AG09309 (cell line): ENCODE measurements at regions not wholly inside any gene's neighbourhood (a gene's known extent, or its start where the extent isn't known, plus 50 kb on each side); places are given as distances from the start of the nearest gene placed in this dataset.

Source experiments
- DNase-seq: peaks from one replicate; pipeline ENCODE4 v3.0.0-alpha.2; 2010; ENCODE audit warnings: low read depth
- H3K4me3 ChIP-seq: 2 replicates; pipeline ENCODE4 v1.5.1; 2011; ENCODE audit warnings: mild to moderate bottlenecking, low read depth, low read length, moderate library complexity; ENCODE audit not compliant: control insufficient read depth
- CTCF ChIP-seq: IDR thresholded peaks from 2 replicates; pipeline ENCODE4 v1.5.1; 2011; ENCODE audit warnings: mild to moderate bottlenecking, low read depth, low read length, inconsistent platforms; ENCODE audit not compliant: insufficient read depth, control insufficient read depth; ENCODE audit errors: missing control alignments

DNA sequence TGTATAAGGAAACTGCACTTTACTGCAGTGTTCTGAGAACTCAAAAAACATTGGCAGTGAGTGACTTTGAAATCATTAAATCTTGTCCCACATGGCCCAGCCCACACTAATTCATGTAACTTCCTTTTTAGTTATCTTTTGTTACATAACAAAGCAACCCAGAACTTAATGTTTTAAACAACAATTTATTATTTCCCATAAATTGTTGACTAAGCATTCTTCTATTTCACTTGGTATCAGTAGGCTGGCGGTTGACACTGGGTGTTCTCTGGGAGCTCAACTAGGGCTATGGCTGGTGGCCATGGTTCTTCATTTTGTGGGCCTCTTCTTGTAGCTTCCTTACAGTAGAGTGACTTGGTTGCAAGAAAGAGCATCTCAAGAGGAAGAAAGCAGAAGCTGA lies 278.4 kb downstream of the RASEF start:
- H3K4me3 ChIP-seq, result no peak overlapping the region
- no peak for TF ChIP-seq CTCF
- DNase-seq, result no peak

GRCh38 chr9:82789155-82789824 lies 273.7 kb downstream of the RASEF start:
- no peak overlapping the region for H3K4me3 ChIP-seq
- TF ChIP-seq CTCF, result no peak
- DNase-seq, result no peak

DNA sequence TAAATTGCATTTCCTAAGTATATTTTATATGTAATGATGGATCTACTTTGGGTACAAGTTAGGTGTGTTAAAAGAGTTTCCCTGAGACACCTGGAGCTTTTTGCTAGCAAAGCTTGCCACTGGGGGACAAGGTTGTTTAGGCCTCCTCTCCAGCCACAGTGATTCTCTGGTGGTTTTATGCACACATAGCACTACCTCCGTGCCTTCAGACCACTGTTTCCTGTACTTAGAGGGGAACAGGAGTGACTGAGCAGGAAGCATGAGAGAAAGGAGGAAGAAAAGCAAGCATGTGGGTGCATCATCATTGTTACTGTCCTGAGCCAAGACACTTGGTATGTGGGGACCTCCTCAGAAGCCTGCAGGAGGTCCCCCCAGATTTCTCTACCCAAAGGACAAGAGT lies 272.1 kb downstream of the RASEF start:
- no peak overlapping the region for H3K4me3 ChIP-seq
- no peak for DNase-seq
- no peak for TF ChIP-seq CTCF

DNA sequence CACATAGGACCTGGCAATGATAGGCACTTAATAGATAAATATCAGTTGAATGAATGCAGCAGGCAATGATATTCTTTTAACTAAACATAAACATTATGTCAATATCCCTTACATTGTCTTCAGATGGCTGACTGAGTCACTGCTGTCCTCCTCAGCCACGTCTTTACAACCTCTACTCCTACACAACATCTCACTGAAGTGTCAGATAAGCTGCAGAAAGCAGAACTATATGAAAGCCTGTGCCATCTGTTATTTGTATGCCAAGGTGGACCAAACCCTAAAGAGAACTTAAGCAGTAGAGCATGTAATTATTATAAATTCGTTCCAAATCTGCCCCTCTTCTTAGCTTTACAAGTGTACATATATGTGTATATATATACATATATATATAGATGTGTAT lies 271.2 kb downstream of the RASEF start:
- no peak for TF ChIP-seq CTCF
- no peak overlapping the region for H3K4me3 ChIP-seq
- DNase-seq, result no peak

DNA sequence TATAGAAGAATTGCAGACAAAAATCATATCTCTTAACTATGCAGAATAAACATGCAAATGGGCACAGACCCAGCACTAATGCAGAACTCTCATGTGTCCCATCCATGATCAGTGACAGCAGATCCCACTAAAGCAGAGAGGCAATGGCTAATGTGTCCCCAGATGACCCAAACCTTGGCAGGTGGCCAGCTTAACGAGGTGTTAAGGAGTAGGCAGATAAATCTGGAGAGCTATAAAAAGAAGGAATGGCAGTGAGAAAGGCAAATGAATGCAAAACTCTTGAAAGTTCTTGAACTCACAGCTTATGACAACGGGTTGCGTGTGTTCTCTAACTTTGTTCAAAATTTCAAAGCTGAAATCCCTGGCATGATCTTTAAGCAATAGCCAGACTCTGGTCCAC lies 265.4 kb downstream of the RASEF start:
- no peak for DNase-seq
- no peak for TF ChIP-seq CTCF
- no peak overlapping the region for H3K4me3 ChIP-seq

- TF ChIP-seq CTCF, result no peak
- DNase-seq, result no peak
- H3K4me3 ChIP-seq, result no peak overlapping the region
Observed at GRCh38 chr9:82799286-82799685, 263.7 kb downstream of the RASEF start.

DNA sequence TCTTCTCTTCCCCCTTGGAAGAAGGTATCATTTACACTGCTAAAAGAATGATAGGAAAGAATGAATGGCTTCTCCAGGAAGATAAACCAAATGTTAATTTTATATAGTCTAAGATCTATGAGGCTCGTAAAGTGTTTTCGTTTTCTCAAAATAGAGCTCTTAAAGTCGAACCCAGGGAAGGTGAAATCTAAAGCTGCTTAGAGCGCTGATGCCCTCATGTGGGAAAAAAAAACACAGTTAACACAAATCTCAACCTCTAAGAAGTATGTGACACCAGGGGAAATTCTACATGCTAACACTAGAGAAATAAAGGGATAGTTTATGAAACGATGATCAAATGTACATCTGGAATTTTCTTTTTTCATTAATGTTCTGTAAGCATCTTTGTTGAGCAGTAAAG lies 257.9 kb downstream of the RASEF start:
- no peak overlapping the region for H3K4me3 ChIP-seq
- no peak for DNase-seq
- TF ChIP-seq CTCF, result no peak
